Astrocyte (in vitro differentiated cells and primary cell): ENCODE measurements at regions not wholly inside any gene's neighbourhood (a gene's known extent, or its start where the extent isn't known, plus 50 kb on each side); places are given as distances from the start of the nearest gene placed in this dataset.

ENCODE experiments used
- EZH2 ChIP-seq: IDR thresholded peaks from 2 replicates; pipeline ENCODE4 v1.6.1; 2012; ENCODE audit warnings: mild to moderate bottlenecking, low read length, inconsistent platforms; ENCODE audit not compliant: insufficient read depth
- TF ChIP-seq, protein P1 (sequence below): IDR thresholded peaks from 2 replicates; pipeline ENCODE4 v1.5.1; 2011; ENCODE audit warnings: low read depth, mild to moderate bottlenecking, inconsistent platforms, low read length, moderate library complexity; ENCODE audit not compliant: insufficient read depth

DNA sequence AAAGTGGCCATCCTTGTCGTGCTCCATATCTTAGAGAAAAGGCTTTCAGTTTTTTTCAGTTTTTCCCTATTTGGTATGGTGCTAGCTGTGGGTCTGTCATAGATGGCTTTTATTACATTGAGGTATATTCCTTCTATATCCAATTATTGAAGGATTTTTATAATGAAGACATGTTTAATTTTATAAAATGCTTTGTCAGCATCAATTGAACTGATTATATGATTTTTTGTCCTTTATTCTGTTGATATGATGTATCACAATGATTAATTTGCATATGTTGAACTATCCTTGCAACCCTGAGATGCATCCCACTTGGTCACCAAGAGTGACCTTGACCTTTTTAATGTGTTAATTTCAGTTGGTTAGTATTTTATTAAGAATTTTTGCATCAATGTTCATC is 55.1 kb upstream of the VGLL2 start:
- TF ChIP-seq, protein P1, sequence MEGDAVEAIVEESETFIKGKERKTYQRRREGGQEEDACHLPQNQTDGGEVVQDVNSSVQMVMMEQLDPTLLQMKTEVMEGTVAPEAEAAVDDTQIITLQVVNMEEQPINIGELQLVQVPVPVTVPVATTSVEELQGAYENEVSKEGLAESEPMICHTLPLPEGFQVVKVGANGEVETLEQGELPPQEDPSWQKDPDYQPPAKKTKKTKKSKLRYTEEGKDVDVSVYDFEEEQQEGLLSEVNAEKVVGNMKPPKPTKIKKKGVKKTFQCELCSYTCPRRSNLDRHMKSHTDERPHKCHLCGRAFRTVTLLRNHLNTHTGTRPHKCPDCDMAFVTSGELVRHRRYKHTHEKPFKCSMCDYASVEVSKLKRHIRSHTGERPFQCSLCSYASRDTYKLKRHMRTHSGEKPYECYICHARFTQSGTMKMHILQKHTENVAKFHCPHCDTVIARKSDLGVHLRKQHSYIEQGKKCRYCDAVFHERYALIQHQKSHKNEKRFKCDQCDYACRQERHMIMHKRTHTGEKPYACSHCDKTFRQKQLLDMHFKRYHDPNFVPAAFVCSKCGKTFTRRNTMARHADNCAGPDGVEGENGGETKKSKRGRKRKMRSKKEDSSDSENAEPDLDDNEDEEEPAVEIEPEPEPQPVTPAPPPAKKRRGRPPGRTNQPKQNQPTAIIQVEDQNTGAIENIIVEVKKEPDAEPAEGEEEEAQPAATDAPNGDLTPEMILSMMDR = no peak
- no peak for TF ChIP-seq EZH2
